ENCODE measurements at regions not wholly inside any gene's neighbourhood (a gene's known extent, or its start where the extent isn't known, plus 50 kb on each side); places are given as distances from the start of the nearest gene placed in this dataset.

- TF ChIP-seq CTCF (IDR thresholded peaks at IDR 0.05): no peak
- no peaks in the 10 kb centered on the region for H3K4me1 Mint-ChIP-seq
- no peaks in the 10 kb centered on the region for H3K9me3 ChIP-seq (replicated peaks in 1 of 2; ENCODE audit: control insufficient read depth in 1 of 2, insufficient read depth in 1 of 2, low read length in 2 of 2)
- no peak overlapping the region for H3K4me3 Mint-ChIP-seq
- no peaks in the 10 kb centered on the region for H4K20me1 ChIP-seq (ENCODE audit: insufficient read depth, low read length)
- no peaks in the 10 kb centered on the region for H3K36me3 ChIP-seq (replicated peaks in 1 of 2; ENCODE audit: control insufficient read depth in 1 of 2, insufficient read depth in 2 of 2, low read length in 2 of 2)
- peaks cover 4 to 13% (median 10%) of the 10 kb centered on the region in 3 donors for H3K27me3 Mint-ChIP-seq (ENCODE audit: low read depth in 3 of 3)
- H3K27ac ChIP-seq (ENCODE audit: low read depth in 1 of 2, low read length in 2 of 2): no peak overlapping the region
- 60% methylated on average over 1 of the region's 4 CpGs for WGBS (ENCODE audit: insufficient coverage)
- H3K36me3 Mint-ChIP-seq: no peaks in the 10 kb centered on the region
- no peaks in the 10 kb centered on the region for H3K4me1 ChIP-seq (ENCODE audit: control insufficient read depth in 1 of 2, insufficient read depth in 2 of 2, low read length in 2 of 2)
- DNase-seq: no peak
- H3K27me3 ChIP-seq (ENCODE audit: control insufficient read depth in 2 of 2, insufficient read depth in 2 of 2, low read length in 2 of 2): peaks cover 7% of the 10 kb centered on the region in 2 donors
- H3K79me2 ChIP-seq (ENCODE audit: insufficient read depth, low read length): no peaks in the 10 kb centered on the region
- H3K27ac Mint-ChIP-seq: no peak overlapping the region
- H3K4me3 ChIP-seq (replicated peaks in 1 of 3; ENCODE audit: low read depth in 2 of 3, low read length in 3 of 3): no peak overlapping the region
- no peak overlapping the region for H3K9ac ChIP-seq (ENCODE audit: insufficient read depth, low read length, poor library complexity, severe bottlenecking)
- H3K4me2 ChIP-seq (replicated peaks; ENCODE audit: extremely low read depth, low read length, poor library complexity, severe bottlenecking): no peak overlapping the region
- H2AFZ ChIP-seq (ENCODE audit: insufficient read depth, low read depth, low read length, poor library complexity, severe bottlenecking): no peak overlapping the region
- H3K9me3 Mint-ChIP-seq: peaks cover 0 to 2% (median under 1%) of the 10 kb centered on the region in 7 donors
- intact Hi-C loops (cut with micrococcal nuclease): no loop called here
Observed at GRCh38 chr3:24835510-24835909, 340.9 kb upstream of the THRB start.

GRCh38 chr3:24837601-24838000 lies 343.0 kb upstream of the THRB start:
- Histone ChIP-seq H4K20me1 (ENCODE audit: insufficient read depth, low read length) (no peaks in the 10 kb centered on the region), H3K27me3 (ENCODE audit: control insufficient read depth in 2 of 2, insufficient read depth in 2 of 2, low read length in 2 of 2) (no peaks in the 10 kb centered on the region), H2AFZ (ENCODE audit: insufficient read depth, low read depth, low read length, poor library complexity, severe bottlenecking) (no peak overlapping the region), H3K27ac (ENCODE audit: low read depth in 1 of 2, low read length in 2 of 2) (no peak overlapping the region), H3K36me3 (replicated peaks in 1 of 2; ENCODE audit: control insufficient read depth in 1 of 2, insufficient read depth in 2 of 2, low read length in 2 of 2) (no peaks in the 10 kb centered on the region), H3K4me3 (replicated peaks in 1 of 3; ENCODE audit: low read depth in 2 of 3, low read length in 3 of 3) (no peak overlapping the region), H3K79me2 (ENCODE audit: insufficient read depth, low read length) (no peaks in the 10 kb centered on the region), H3K9me3 (replicated peaks in 1 of 2; ENCODE audit: control insufficient read depth in 1 of 2, insufficient read depth in 1 of 2, low read length in 2 of 2) (no peaks in the 10 kb centered on the region), H3K4me1 (ENCODE audit: control insufficient read depth in 1 of 2, insufficient read depth in 2 of 2, low read length in 2 of 2) (no peaks in the 10 kb centered on the region), H3K9ac (ENCODE audit: insufficient read depth, low read length, poor library complexity, severe bottlenecking) (no peak overlapping the region), H3K4me2 (replicated peaks; ENCODE audit: extremely low read depth, low read length, poor library complexity, severe bottlenecking) (no peak overlapping the region)
- Mint-ChIP-seq H3K4me1 (no peaks in the 10 kb centered on the region), H3K36me3 (no peaks in the 10 kb centered on the region), H3K4me3 (no peak overlapping the region), H3K27ac (no peak overlapping the region), H3K27me3 (ENCODE audit: low read depth in 3 of 3) (peaks cover 0 to 4% (median 3%) of the 10 kb centered on the region in 3 donors), H3K9me3 (peaks cover 0 to 2% (median 0%) of the 10 kb centered on the region in 7 donors)
- no peak for DNase-seq
- intact Hi-C loops (cut with micrococcal nuclease): no loop called here
- 60% methylated on average over 1 of the region's 3 CpGs for WGBS (ENCODE audit: insufficient coverage)
- no peak for TF ChIP-seq CTCF (IDR thresholded peaks at IDR 0.05)

All from CD14-positive monocyte (primary cell).